Endothelial cell (in vitro differentiated cells): ENCODE measurements at regions not wholly inside any gene's neighbourhood (a gene's known extent, or its start where the extent isn't known, plus 50 kb on each side); places are given as distances from the start of the nearest gene placed in this dataset.

ENCODE experiments used
- DNase-seq: peaks from one replicate; pipeline ENCODE4 v3.0.0; 2021; ENCODE audit warnings: low spot score
- H3K27ac Mint-ChIP-seq: one replicate; pipeline ENCODE4 v1.8.0; 2021; ENCODE audit warnings: mixed read lengths, inconsistent platforms; ENCODE audit not compliant: unreplicated experiment
- H3K27me3 Mint-ChIP-seq: one replicate; pipeline ENCODE4 v1.8.0; 2021; ENCODE audit warnings: mild to moderate bottlenecking, moderate library complexity, mixed read lengths, inconsistent platforms; ENCODE audit not compliant: unreplicated experiment
- H3K36me3 Mint-ChIP-seq: one replicate; pipeline ENCODE4 v1.8.0; 2021; ENCODE audit warnings: mild to moderate bottlenecking, low read depth, mixed read lengths, inconsistent platforms; ENCODE audit not compliant: unreplicated experiment
- H3K4me1 Mint-ChIP-seq: one replicate; pipeline ENCODE4 v1.8.0; 2021; ENCODE audit warnings: mild to moderate bottlenecking, mixed read lengths, inconsistent platforms; ENCODE audit not compliant: unreplicated experiment
- H3K4me3 Mint-ChIP-seq: one replicate; pipeline ENCODE4 v1.8.0; 2021; ENCODE audit warnings: mild to moderate bottlenecking, mixed read lengths, inconsistent platforms; ENCODE audit not compliant: unreplicated experiment
- H3K9me3 Mint-ChIP-seq: one replicate; pipeline ENCODE4 v1.8.0; 2021; ENCODE audit warnings: mixed read lengths, inconsistent platforms; ENCODE audit not compliant: unreplicated experiment
- TF ChIP-seq, protein P1 (sequence below): fragments of 200-600 bp; sonication (generic); IDR thresholded peaks from one replicate; pipeline ENCODE4 v1.5.0; 2021; ENCODE audit warnings: antibody characterized with exemption; ENCODE audit not compliant: unreplicated experiment

- no peak for DNase-seq
- TF ChIP-seq, protein P1, sequence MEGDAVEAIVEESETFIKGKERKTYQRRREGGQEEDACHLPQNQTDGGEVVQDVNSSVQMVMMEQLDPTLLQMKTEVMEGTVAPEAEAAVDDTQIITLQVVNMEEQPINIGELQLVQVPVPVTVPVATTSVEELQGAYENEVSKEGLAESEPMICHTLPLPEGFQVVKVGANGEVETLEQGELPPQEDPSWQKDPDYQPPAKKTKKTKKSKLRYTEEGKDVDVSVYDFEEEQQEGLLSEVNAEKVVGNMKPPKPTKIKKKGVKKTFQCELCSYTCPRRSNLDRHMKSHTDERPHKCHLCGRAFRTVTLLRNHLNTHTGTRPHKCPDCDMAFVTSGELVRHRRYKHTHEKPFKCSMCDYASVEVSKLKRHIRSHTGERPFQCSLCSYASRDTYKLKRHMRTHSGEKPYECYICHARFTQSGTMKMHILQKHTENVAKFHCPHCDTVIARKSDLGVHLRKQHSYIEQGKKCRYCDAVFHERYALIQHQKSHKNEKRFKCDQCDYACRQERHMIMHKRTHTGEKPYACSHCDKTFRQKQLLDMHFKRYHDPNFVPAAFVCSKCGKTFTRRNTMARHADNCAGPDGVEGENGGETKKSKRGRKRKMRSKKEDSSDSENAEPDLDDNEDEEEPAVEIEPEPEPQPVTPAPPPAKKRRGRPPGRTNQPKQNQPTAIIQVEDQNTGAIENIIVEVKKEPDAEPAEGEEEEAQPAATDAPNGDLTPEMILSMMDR = no peak
- Mint-ChIP-seq H3K27ac (no peak overlapping the region), H3K27me3 (no peaks in the 10 kb centered on the region), H3K36me3 (no peaks in the 10 kb centered on the region), H3K4me1 (no peaks in the 10 kb centered on the region), H3K4me3 (no peak overlapping the region), H3K9me3 (no peaks in the 10 kb centered on the region)
Observed at GRCh38 chr11:131005829-131006228, 89.5 kb upstream of the SNX19 start.

- DNase-seq = peak; percentile 12
- TF ChIP-seq, protein P1 = peak; percentile 20
Observed at GRCh38 chr11:131025020-131025419, 108.7 kb upstream of the SNX19 start.

DNA sequence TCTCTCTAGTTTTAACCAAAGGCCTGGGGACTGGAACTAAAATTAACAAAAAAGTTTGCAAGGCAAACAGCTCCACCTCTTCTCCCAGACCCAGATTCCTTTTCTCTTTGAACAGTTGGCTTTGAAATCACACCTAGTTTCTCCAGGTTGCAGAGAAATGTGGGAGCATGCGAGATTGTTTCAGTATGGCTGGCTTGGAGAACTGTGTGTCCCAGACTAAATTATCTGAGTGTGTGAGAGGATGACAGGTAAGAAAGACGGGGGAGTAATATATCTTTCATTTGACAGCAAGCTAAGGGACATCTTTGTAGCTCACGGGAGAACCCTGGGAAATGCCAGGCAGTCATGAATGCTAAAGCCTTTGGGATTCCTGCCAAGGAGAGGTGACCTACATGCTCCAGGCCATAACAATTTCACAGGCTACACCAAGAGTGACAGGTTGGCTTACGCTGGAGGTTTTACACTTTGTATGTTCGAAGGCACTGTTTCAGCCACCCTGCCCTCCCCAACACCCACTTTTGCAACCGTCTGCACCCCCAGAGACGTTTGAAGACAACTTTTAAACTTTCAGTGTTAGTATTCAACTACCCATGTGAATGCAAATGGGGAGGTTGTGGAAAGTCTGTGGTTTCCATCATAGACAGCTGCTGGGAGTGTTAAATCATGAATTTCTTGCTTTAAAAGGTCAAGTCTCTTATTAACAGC is 109.3 kb upstream of the SNX19 start:
- Mint-ChIP-seq H3K4me1 (no peaks in the 10 kb centered on the region), H3K36me3 (no peaks in the 10 kb centered on the region), H3K4me3 (no peak overlapping the region), H3K27me3 (no peaks in the 10 kb centered on the region), H3K27ac (no peak overlapping the region), H3K9me3 (no peaks in the 10 kb centered on the region)
- TF ChIP-seq, protein P1 = no peak
- no peak for DNase-seq

More at GRCh38 chr11:131025020-131025419, 108.7 kb upstream of the SNX19 start:
- Mint-ChIP-seq H3K4me3 (no peak overlapping the region), H3K36me3 (no peaks in the 10 kb centered on the region), H3K9me3 (no peaks in the 10 kb centered on the region), H3K4me1 (no peaks in the 10 kb centered on the region), H3K27ac (no peak overlapping the region), H3K27me3 (no peaks in the 10 kb centered on the region)

GRCh38 chr11:131027491-131027890 is 111.2 kb upstream of the SNX19 start:
- DNase-seq = no peak
- Mint-ChIP-seq H3K4me3 (no peak overlapping the region), H3K36me3 (no peaks in the 10 kb centered on the region), H3K27me3 (no peaks in the 10 kb centered on the region), H3K27ac (no peak overlapping the region), H3K4me1 (no peaks in the 10 kb centered on the region), H3K9me3 (no peaks in the 10 kb centered on the region)
- TF ChIP-seq, protein P1 = no peak

DNA sequence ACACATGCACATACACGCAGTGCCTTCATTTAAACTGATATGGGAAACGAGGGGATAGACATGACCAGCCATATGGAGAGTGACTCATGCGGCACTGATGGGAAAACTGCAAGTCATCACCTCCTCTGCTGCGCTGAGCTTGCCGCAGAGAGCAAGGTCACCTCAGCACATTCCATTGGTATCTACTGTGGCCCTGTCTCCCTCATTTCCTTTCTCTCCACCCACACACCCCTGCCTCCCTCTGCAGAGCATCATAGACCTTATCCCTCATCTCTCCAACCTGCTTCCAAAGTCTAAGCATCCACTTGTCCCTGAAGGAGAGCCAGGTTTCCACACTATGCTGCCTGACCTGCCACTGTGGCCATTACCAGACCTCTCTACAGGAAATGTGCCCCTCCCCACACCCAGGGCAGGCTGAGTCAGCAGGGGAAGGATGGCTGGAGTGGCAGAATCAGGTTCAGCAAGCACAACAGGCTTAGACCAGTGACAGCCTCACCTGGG is 116.9 kb upstream of the SNX19 start:
- Mint-ChIP-seq H3K36me3 (no peaks in the 10 kb centered on the region), H3K27me3 (peaks cover 2% of the 10 kb centered on the region), H3K4me3 (no peak overlapping the region), H3K9me3 (no peaks in the 10 kb centered on the region), H3K4me1 (peaks cover 5% of the 10 kb centered on the region), H3K27ac (no peak overlapping the region)
- DNase-seq = no peak
- TF ChIP-seq, protein P1 = no peak
